NCI-H446 (cell line): ENCODE measurements at regions not wholly inside any gene's neighbourhood (a gene's known extent, or its start where the extent isn't known, plus 50 kb on each side); places are given as distances from the start of the nearest gene placed in this dataset.
"Not testable (repeated sequence)": the region's sequence is repeated elsewhere in the genome, so short reads cannot be mapped to it uniquely, and the experiment has no call there.

ENCODE experiments used
- DNase-seq, 2 experiments: peaks; one replicate each; lab custom pipeline; 2025; lab: John Stamatoyannopoulos, UW

DNA sequence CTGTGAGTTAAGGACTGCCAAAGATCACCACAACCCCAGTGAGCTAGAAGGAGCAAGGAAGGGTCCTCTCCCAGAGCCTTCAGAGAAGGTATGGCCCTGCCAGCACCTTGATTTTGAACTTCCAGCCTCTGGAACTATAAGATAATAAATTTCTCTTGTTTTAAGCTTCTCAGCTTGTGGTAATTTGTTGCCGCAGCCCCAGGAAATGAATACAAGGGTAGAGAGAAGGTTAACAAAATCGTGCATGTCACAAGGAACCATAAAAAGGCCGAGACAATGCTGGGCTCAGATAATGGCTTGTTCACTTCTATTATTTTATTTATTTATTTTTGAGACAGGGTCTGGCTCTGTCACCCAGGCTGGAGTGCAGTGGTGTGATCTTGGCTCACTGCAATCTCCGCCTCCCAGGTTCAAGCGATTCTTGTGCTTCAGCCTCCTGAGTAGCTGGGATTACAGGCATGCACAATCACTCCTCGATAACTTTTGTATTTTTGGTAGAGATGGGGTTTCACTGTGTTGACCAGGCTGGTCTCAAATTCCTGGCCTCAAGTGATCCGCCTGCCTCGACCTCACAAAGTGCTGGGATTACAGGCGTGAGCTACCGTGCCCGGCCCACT, 71.5 kb downstream of the WSB1 start:
- DNase-seq: not testable (repeated sequence)

DNA sequence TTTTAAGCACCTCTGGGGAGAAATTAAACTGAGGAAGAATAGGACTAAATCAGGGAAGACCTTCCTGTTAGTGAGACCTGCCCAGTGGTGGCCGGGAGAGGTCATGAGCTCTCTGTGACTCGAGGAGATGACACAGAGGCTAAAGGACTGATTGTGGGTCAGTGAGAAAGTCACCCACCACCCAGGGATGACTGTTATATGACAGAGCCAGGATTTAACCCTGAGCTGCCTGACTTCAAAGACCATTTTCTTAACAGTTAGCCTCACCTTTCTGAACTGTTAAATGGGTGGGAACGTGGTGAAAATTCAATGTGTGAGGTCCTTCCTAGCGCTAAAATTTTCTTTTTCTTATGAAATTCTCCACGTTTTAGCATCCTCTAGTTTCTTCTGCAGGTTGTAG, 72.5 kb downstream of the WSB1 start:
- no peak for DNase-seq

DNA sequence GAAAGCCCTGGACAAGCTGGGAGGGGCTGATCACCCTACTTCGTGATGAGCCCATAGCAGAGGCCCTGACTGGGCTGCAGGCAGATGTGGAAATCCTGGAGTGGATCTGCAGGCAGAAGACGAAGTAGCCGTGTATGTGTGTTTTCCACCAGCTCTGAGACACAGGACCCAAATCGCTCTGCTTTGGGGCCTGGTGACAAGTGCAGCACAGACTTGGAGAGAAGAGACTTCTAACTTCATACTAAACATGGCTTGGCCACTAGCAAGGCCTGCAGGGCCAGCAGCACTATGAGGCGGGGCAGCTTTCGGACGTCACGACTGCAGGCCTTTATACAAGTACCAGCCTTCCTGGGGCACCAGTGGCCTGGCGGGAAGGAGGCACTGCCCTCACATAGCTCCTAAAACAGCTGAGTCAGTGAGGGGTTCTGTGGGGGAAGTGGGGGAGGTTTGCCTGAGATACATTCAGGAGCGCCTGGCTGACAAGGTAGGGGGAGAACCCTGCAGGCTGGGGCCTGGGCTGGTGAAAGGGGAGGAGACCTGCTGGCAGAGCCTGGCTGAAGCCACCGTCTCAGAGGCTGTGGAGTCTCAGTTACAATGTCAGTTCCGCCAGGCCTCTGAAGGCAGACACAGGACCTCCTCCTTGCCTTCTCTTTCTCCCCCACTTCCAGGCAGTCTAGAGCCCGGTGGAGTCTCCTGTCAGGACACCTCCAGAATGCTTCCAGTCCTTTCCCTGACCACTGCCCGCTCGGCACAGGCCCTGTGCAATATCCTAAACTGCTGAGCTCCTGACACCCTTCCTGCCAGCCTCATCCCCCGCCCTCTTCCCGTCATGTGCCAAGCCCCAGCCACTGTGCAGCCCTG, 73.4 kb downstream of the WSB1 start:
- no peak for DNase-seq

DNA sequence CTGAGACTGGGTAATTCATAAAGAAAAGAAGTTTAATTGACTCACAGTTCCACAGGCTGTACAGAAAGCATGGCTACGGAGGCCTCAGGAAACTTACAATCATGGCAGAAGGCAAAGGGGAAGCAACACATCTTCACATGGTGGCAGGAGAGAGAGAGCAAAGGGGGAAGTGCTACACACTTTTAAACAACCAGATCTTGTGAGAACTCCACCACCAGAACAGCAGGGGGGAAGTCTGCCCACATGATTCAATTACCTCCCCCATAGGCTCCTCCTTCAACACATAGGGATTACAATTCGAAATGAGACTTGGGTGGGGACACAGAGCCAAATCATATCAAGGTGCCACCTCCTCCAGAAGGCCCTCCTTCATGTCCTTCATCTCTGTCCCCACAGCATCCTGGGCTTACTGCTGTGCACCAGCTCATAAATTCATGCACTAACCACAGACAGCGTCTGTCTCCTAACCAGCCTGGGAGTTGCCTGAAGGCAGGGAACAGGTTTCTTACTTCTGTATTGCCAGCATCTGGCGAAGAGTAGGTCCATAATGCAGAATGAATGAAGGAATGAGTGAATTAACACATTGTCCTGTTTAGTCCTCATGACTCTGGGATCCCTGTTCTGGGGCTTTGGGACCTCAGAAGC, 74.4 kb downstream of the WSB1 start:
- no peak for DNase-seq

DNA sequence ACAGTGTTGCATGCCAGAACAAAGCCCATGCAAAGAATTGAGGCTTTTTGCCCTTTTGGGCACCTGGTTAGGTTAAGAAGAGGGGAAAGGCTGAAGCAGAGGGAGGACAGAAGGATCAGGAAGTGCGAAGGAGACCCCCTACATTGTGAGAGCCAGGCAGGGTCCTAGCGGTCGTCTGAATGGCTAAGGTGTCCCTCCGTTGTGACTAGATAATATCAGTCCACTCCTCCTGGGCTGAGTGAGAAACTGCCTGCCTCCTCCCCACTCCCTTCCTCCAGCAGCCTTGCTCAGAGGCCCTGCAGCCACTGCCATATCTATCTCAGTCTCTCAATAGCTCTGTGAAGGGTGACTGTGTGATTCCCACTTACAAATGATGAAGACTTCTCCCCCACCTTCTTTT, 75.1 kb downstream of the WSB1 start:
- DNase-seq: no peak

DNA sequence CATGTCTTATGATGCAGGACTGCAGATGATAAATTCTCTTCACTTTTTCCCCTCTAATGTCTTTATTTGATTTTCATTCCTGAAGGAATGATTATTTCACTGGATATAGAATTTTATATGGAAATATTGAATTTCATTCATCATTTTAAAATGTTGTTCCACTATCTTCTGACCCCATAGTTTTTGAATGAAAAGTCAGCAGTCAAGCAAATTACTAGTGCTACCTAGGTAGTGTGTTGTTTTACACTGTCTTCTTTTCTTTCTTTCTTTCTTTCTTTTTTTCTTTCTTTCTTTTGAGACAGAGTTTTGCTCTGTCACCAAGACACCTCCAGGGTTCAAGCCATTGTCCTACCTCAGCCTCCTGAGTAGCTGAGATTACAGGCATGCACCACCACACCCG, 76.9 kb downstream of the WSB1 start:
- DNase-seq: no peak

DNA sequence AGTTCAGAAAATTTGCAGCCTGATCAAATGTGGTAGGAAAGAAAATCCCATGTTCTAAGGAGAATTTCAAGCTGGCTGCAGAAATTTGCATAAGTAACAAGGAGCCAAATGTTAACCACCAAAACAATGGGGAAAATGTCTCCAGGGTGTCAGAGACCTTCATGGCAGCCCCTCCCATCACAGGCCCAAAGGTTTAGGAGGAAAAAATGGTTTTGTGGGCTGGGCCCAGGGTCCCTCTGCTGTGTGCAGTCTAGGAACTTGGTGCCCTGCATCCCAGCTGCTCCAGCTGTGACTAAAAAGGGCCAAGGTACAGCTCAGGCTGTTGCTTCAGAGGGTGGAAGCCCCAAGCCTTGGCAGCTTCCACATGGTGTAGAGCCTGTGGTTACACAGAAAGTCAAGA, 79.8 kb downstream of the WSB1 start:
- DNase-seq: not testable (repeated sequence)

DNA sequence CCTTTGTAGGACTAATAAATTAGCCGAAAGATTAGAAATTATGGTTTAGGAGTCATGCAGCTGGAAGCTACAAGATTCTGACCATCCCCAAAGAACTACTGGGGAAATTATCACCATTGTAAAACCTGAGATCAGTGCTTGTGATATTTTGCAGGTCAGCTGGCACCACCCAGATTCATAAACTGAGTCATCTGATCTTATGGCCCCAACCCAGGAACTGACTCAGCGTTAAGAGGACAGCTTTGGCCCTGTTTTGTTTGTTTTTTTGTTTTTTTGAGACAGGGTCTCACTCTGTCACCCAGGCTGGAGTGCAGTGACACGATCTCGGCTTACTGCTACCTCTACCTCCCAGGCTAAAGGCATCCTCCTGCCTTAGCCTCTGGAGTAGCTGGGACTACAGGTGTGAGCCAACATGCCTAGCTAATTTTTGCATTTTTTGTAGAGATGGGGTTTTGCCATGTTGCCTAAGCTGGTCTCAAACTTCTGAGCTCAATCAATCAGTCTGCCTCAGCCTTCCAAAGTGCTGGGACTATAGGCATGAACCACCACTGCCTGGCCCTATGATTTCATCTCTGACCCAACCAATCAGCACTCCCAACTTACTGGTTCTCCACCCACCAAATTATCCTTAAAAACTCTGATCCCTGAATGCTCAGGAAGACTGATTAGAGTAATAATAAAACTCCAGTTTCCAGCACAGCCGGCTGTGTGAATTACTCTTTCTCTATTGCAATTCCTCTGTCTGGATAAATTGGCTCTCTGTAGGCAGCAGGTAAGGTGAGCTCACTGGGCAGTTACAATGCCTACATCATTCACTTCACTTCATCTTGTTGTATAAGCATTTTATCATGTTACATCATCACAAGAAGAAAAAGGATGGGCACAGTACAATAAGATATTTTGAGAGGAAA, 79.4 kb upstream of the KSR1 start:
- DNase-seq: no peak

DNA sequence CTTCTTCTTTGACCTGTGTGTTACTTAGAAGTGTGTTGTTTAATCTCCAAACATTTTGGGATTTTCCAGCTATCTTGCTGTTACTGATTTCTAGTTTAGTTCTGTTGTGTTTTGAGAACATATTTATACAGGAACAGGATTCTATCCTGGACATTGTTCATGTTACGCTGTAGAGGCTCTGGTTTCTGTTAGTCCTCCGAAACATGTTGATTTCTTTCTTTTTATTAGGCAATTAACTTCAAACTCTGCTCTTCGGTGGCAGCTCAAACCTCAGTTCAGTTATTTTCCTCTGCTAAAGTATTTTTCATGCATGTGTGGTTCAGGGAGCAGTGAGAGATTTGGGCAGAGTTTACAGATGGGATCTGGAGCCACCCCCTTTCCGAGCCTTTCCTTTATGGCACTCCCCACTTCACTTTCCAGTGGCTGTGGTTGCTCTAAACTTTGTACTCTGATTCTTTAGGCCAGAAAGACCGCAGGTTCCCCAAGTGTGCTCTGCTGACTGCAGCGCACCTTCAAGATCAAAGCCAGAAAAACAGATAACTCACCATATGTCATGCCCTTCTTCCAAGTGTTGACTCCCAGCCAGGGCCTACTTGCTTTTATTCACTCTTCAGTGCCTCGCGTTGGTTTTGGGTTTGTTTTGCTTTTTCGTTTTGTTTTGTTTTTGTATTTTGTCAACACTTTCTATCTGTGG, 77.6 kb upstream of the KSR1 start:
- no peak for DNase-seq

DNA sequence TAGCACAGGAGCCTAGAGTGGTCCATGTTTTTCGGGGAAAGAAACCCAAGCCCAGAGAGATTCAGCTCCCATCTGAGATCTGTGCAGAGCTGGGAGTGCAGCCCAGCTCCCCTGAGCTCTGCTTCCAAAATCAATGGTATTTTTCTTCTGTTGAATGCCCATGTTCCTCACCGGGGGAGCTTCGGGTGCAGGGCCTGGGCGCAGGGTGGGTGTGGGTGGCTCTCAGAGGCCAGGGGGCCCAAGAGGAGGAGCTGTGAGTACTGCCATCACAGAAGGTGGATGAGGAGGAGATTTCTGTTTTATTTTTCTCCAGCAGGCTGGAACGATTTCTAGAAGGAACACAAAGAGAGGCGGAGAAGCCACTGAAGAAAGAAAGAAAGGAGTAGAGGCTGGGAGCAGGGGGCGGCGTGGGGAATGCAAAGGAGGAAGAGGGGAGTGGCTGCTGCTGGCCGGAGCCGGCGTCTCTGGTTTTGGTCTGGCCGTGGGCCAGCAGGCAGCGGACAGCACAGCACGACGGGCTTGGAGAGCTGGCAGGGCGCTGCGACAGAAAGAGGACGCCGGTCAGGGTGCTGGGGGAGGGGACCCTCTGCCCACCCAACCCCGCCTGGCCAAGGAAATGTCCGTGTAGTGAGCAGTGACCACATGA, 76.2 kb upstream of the KSR1 start:
- DNase-seq: no peak

DNA sequence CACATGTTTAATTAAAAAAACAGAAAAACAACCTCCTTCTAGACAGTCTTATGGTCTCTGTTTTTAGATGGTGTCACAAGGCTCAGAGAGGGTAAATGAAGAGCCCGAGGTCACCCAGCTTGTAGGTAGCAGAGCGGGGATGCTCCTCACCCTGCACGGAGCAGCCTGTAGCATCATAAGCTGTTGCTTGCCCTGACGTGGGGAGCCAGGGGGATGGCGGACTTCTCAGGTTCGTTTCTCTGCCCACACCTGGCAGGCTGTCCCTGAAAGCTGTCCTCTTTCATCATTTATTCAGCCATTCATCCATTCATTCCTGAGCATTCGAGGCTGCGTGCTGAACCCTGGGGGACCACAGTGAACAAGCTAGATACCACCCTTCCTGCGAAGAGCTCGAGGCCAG, 75.7 kb upstream of the KSR1 start:
- DNase-seq: no peak

DNA sequence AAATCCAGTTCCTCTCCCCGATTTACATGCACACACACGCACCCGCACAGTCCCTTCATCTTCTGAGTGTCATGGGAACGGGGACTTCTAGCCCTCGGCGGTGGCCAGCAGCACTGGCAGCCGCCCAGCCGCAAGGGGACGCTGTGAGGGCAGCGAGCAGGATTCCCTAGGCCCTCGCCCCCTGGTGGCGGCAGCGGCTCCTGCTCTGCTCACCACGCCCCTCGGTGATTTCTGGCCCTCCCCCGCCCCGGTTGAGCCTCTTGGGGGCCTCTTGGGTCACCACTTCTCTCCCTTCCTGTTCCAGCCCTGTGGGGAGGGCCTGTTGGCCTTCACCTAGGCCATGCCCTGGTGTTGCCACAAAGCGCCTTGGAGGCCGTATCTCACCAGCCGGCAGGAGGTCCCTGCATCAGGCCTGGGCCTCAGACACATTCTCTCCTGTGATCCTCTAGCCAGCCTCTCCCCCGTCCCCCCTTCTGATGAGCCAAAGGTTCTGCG, 75.2 kb upstream of the KSR1 start:
- DNase-seq: peak in 1 of 2 experiments; percentile 13

DNA sequence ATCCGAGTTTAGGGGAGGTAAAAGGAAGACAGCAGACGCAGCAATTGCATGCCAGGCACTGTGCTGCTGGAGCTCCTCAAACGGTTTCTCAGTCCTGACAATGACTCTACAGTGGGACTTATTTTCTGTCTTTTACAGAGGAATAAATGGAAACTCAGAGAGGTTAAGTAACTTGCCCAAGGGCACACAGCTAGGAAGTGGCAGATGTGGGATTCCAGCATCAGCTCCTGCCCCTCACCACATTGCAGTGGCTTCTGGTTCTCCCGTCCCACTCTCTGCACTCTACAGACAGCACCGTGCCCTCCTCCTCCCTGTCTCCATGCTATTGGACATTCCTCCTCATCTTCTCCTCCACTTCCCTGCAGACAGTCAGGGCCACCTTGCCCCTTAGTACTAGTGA, 74.2 kb upstream of the KSR1 start:
- DNase-seq: no peak

DNA sequence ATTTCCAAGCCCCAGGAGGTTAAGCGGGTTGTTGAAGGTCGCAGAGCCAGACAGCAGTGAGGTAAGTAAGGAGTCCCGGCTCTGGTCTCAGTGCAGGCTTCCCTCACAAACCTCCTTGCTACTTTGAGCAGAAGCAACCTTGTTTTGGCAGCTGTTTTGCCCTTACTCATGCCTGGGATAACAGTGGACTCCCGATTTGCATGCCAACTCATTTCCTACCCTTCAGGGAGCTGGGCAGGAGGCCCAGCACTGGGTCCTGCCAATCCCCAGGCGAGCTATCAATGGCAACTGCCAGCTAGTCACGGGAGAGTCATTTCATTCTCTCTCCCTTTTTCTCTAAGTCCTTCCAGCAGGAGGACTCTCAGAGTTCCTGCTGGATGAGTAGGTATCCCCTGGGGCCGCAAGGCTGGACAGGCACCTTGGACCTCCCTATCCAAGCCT, 72.0 kb upstream of the KSR1 start:
- peak; percentile 80 to 84 for DNase-seq

DNA sequence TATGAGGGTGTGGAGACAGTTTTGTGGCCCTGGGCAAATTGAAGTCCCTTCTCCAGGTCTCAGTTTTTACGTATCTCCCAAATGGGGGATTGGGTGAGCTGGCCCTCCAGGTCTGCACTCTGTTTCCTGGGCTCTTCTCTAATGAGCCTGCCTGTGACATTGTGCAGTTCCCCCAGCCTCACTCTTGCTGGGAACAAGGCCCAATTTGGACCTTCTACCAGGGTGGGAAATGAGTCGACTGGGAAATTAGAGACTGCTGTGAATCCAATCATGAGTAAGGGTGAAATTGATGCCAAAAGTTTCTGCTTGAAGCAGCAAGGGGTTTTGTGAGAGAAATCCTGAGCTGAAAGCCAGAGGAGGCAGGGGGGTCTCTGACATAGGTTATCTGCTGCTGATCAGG, 71.5 kb upstream of the KSR1 start:
- no peak for DNase-seq

DNA sequence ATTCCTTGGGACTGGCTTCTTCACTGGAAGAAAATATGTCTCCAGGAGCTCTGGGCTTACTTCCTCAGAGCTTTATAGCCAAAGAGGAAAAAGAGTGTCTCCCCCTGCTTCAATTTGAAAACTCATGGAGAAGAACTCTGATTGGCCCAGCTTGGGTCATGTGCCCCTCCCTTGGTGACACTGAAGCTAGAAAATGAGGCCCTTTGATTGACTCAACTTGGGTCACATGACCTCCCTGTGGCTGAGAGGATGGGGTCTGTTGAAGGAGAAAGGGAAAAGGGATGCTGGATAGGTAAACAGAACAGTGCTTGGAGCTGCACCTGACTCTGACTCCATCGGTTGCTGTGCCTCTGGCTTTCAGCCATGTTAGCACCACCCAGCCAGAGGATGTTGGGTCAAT, 70.6 kb upstream of the KSR1 start:
- no peak for DNase-seq

DNA sequence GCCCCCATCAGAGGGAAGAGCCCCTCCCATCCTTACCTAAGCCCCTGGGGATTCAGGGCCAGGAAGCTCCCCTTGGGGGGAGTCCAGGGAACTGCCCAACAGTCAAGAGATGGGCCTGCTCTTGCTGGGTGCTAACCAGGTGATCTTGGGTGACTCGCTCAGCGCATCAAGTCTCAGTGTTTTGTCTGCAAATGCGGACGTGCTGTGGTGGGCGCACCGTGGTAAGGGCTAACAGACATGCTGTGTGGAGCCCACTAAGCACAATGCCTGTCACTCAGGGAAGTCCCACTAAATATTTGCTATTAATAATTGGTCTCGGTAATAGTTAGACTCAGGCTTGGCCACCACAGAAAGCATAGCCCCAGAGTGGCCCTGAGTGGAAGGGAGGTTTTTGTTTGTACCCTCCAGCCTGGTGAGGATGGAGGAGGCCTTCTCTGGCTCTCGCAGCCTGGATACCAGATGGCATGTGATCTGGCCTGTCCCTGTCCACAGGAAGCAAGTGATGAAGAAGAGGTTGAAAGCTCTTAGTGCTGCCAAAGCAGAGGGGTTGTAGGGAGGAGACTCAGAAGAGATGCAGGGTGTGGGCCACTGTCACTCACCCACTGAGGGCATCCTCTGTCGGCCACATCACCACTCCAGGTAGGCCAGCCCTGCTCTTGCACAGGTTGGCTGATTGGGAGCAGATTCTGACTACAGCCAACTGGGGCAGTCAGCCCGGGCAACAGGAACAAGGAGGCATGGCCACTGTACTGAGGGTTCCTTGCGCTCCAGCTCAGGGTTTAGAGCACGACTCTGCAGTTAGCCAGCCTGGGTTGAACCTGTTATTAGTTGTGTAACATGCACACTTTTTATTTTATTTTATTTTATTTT, 69.8 kb upstream of the KSR1 start:
- no peak for DNase-seq

DNA sequence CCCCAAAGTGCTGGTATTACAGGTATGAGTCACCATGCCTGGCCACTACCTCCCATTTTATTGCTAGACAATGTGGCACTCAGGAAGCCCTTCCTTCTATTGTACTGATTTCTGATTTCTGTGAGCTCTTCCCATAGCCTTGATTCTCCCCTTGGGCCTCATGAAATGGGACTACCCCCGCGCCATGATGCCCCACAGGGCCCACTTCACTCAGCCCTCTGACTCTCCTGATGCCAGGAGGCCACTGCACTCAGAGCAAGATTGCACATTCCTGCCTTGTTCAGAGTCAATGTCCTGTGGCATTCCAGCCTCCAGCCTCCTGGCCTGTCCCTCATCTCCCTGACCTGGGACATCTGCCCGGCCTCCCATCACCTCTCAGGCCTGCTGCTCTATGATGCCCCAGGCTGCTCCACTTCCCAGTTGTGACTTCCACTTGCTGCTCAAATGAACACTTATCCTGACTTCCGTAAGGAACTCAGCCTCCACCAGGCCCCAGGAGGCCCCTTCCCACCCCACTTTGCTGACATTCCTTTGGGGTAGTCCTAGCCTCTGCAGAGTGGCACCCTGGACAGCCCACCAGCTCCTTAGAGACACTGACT, 66.6 kb upstream of the KSR1 start:
- no peak for DNase-seq

DNA sequence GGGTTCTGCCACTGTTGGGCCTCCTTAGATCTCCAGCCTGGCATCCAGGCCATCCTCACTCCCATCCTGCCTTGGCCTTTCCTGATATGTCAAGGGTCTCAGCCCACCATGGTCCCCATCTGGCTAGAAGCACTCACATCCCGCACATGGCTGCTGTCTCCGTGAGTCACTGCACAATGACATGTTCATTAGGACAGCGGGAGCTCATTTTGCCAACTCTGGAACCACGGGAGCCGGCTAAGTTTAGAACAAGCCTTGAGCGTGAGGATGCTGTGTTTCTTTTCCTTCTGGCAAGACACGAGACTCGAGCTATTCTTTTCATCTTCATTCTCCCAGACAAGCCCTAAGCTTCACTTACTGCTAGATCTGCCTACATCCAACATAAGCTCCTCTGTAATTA, 65.7 kb upstream of the KSR1 start:
- DNase-seq: no peak
